ENCODE measurements at regions not wholly inside any gene's neighbourhood (a gene's known extent, or its start where the extent isn't known, plus 50 kb on each side); places are given as distances from the start of the nearest gene placed in this dataset.

- Histone ChIP-seq H3K9me3 (no peaks in the 10 kb centered on the region), H3K27me3 (0 out of 2 replicates have a peak, but pooled peaks cover 5% of the 10 kb centered on the region), H3K4me1 (no peaks in the 10 kb centered on the region), H3K4me3 (ENCODE audit: low read depth, low read length) (no peak overlapping the region), H3K36me3 (no peaks in the 10 kb centered on the region)
- no peak for DNase-seq
- TF ChIP-seq CTCF (IDR thresholded peaks at IDR 0.05; ENCODE audit: low read depth, low read length), result no peak
Measured at GRCh38 chr12:30500532-30500931, 195.1 kb downstream of the IPO8 start.

- Histone ChIP-seq H3K4me1 (no peaks in the 10 kb centered on the region), H3K9me3 (no peaks in the 10 kb centered on the region), H3K4me3 (ENCODE audit: low read depth, low read length) (no peak overlapping the region), H3K27me3 (no peaks in the 10 kb centered on the region), H3K36me3 (no peaks in the 10 kb centered on the region)
- no peak for TF ChIP-seq CTCF (IDR thresholded peaks at IDR 0.05; ENCODE audit: low read depth, low read length)
- DNase-seq, result no peak
Measured at GRCh38 chr12:30485230-30485890, 210.3 kb downstream of the IPO8 start.

GRCh38 chr12:30484658-30485057, 211.0 kb downstream of the IPO8 start:
- H3K4me3 ChIP-seq (ENCODE audit: low read depth, low read length), result no peak overlapping the region

GRCh38 chr12:30482650-30483049, 213.0 kb downstream of the IPO8 start:
- no peaks in the 10 kb centered on the region for H3K4me1 ChIP-seq
- no peaks in the 10 kb centered on the region for H3K36me3 ChIP-seq
- no peaks in the 10 kb centered on the region for H3K9me3 ChIP-seq
- H3K4me3 ChIP-seq (ENCODE audit: low read depth, low read length), result no peak overlapping the region
- no peak for DNase-seq
- no peak for TF ChIP-seq CTCF (IDR thresholded peaks at IDR 0.05; ENCODE audit: low read depth, low read length)
- no peaks in the 10 kb centered on the region; the same call in 1 of the 2 replicates for H3K27me3 ChIP-seq

More at GRCh38 chr12:30484658-30485057, 211.0 kb downstream of the IPO8 start:
- no peaks in the 10 kb centered on the region for H3K4me1 ChIP-seq
- no peaks in the 10 kb centered on the region for H3K36me3 ChIP-seq
- TF ChIP-seq CTCF (IDR thresholded peaks at IDR 0.05; ENCODE audit: low read depth, low read length), result no peak
- no peak for DNase-seq
- H3K27me3 ChIP-seq, result no peaks in the 10 kb centered on the region
- no peaks in the 10 kb centered on the region for H3K9me3 ChIP-seq

- H3K4me3 ChIP-seq (ENCODE audit: low read depth, low read length), result no peak overlapping the region
- H3K9me3 ChIP-seq, result no peaks in the 10 kb centered on the region
- no peaks in the 10 kb centered on the region for H3K36me3 ChIP-seq
- no peaks in the 10 kb centered on the region for H3K27me3 ChIP-seq
- no peak for DNase-seq
- no peaks in the 10 kb centered on the region for H3K4me1 ChIP-seq
- TF ChIP-seq CTCF (IDR thresholded peaks at IDR 0.05; ENCODE audit: low read depth, low read length), result no peak
Measured at GRCh38 chr12:30473274-30473673, 222.4 kb downstream of the IPO8 start.

- no peaks in the 10 kb centered on the region for H3K4me1 ChIP-seq
- no peak for TF ChIP-seq CTCF (IDR thresholded peaks at IDR 0.05; ENCODE audit: low read depth, low read length)
- DNase-seq, result no peak
- no peaks in the 10 kb centered on the region for H3K27me3 ChIP-seq
- no peaks in the 10 kb centered on the region for H3K9me3 ChIP-seq
- H3K4me3 ChIP-seq (ENCODE audit: low read depth, low read length), result no peak overlapping the region
- H3K36me3 ChIP-seq, result no peaks in the 10 kb centered on the region
Measured at GRCh38 chr12:30466093-30466585, 229.5 kb downstream of the IPO8 start.

Data from BE2C (cell line).